Esophagus muscularis mucosa (tissue), 4 donors: ENCODE measurements at regions not wholly inside any gene's neighbourhood (a gene's known extent, or its start where the extent isn't known, plus 50 kb on each side); places are given as distances from the start of the nearest gene placed in this dataset.
A peak's percentile ranks its signal among the peaks of the same experiment; 100 is the strongest.

Source experiments
- DNase-seq: peaks from one replicate; pipeline ENCODE4 v3.0.0-alpha.2; 2017; ENCODE audit errors: extremely low spot score
- H3K27ac ChIP-seq, 4 donors: fragments of 200-600 bp; sonication (generic); replicated peaks in 1 of 4; 1 replicate in 3 of 4; 2 replicates in 1 of 4; pipeline ENCODE4 v1.5.1; 2016 to 2019; ENCODE audit warnings: mild to moderate bottlenecking in 1 of 4
- H3K27me3 ChIP-seq, 4 donors: fragments of 200-600 bp; sonication (generic); one replicate each; pipeline versions ENCODE4 v1.5.1 to v1.6.0; 2016 to 2019
- H3K36me3 ChIP-seq, 4 donors: fragments of 200-600 bp; sonication (generic); one replicate each; pipeline ENCODE4 v1.5.1; 2016 to 2019
- H3K4me1 ChIP-seq, 4 donors: fragments of 200-600 bp; sonication (generic); one replicate each; pipeline ENCODE4 v1.5.1; 2016 to 2019
- H3K4me3 ChIP-seq, 4 donors: fragments of 200-600 bp; sonication (generic); 1 replicate in 2 of 4; 2 replicates in 2 of 4; pipeline ENCODE4 v1.5.1; 2016 to 2019; ENCODE audit warnings: mild to moderate bottlenecking in 4 of 4, moderate library complexity in 1 of 4
- H3K9me3 ChIP-seq, 4 donors: fragments of 200-600 bp; sonication (generic); 1 replicate in 3 of 4; 2 replicates in 1 of 4; pipeline ENCODE4 v1.5.1; 2016 to 2019
- EP300 ChIP-seq: sonication (generic); formaldehyde crosslinking; IDR thresholded peaks from one replicate; pipeline ENCODE4 v1.6.1; 2017; ENCODE audit warnings: antibody characterized with exemption
- POLR2A ChIP-seq: fragments of 450-650 bp; IDR thresholded peaks from one replicate; pipeline ENCODE4 v1.6.1; 2017; ENCODE audit warnings: antibody characterized with exemption, moderate library complexity, mild to moderate bottlenecking, low read depth
- POLR2AphosphoS5 ChIP-seq, 2 donors: sonication (generic); formaldehyde crosslinking; IDR thresholded peaks; one replicate each; pipeline ENCODE4 v1.6.1; 2017; ENCODE audit warnings: antibody characterized with exemption in 2 of 2
- WGBS: methylation state at CpG from one replicate; pipeline ENCODE4 v1.1.5; 2018; 5-methylcytosine and 5-hydroxymethylcytosine counted together
- intact Hi-C: fragments of 100-400 bp; cut with DNase I; formaldehyde crosslinking; loops from one replicate; pipeline ENCODE4 v1.15.1; 2023
- TF ChIP-seq, protein P1 (sequence below), 3 experiments: fragments of 200-600 bp in 2 of 3; fragments of 450-650 bp in 1 of 3; sonication (generic) in 2 of 3; IDR thresholded peaks; one replicate each; pipeline ENCODE4 v1.5.1; 2017 to 2019; ENCODE audit warnings: antibody characterized with exemption in 3 of 3, mild to moderate bottlenecking in 2 of 3, moderate library complexity in 1 of 3

DNA sequence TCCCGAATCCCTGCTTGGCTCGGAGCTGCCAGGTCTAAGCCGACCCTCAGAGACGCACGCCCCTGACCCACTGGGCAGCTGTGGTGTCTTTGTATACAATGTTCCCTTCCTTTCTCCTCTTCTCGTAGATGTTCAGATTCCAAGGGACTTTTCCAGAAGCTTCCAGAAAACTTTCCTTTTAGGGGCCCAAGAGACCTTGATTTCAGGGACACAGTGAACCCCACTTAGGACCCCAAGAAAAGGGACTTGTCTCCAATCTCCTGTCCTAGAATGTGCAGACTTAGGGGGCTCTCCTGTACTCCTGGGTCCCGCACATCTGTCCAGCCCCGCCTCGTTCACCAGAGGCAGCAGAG, 103.5 kb downstream of the EDN3 start:
- H3K4me1 ChIP-seq = peaks cover 9 to 23% (median 19%) of the 10 kb centered on the region in 4 donors
- no peak for DNase-seq
- peaks cover 5 to 92% (median 26%) of the 10 kb centered on the region in 4 donors for H3K27me3 ChIP-seq
- WGBS = 41% methylated on average over 7 of the region's 9 CpGs
- no peaks in the 10 kb centered on the region for H3K36me3 ChIP-seq
- intact Hi-C loops = loop anchor here (5.0 kb wide), 1 partner anchor 537 kb away; no protein-coding TSS in a partner anchor
- TF ChIP-seq, protein P1, sequence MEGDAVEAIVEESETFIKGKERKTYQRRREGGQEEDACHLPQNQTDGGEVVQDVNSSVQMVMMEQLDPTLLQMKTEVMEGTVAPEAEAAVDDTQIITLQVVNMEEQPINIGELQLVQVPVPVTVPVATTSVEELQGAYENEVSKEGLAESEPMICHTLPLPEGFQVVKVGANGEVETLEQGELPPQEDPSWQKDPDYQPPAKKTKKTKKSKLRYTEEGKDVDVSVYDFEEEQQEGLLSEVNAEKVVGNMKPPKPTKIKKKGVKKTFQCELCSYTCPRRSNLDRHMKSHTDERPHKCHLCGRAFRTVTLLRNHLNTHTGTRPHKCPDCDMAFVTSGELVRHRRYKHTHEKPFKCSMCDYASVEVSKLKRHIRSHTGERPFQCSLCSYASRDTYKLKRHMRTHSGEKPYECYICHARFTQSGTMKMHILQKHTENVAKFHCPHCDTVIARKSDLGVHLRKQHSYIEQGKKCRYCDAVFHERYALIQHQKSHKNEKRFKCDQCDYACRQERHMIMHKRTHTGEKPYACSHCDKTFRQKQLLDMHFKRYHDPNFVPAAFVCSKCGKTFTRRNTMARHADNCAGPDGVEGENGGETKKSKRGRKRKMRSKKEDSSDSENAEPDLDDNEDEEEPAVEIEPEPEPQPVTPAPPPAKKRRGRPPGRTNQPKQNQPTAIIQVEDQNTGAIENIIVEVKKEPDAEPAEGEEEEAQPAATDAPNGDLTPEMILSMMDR (IDR thresholded peaks at IDR 0.05) = peak in 1 of 3 experiments; percentile 25
- no peak for TF ChIP-seq EP300
- H3K27ac ChIP-seq = no peak overlapping the region
- H3K4me3 ChIP-seq = peak overlapping the region in 2 of 4 donors; percentile 23 to 38
- no peaks in the 10 kb centered on the region for H3K9me3 ChIP-seq

DNA sequence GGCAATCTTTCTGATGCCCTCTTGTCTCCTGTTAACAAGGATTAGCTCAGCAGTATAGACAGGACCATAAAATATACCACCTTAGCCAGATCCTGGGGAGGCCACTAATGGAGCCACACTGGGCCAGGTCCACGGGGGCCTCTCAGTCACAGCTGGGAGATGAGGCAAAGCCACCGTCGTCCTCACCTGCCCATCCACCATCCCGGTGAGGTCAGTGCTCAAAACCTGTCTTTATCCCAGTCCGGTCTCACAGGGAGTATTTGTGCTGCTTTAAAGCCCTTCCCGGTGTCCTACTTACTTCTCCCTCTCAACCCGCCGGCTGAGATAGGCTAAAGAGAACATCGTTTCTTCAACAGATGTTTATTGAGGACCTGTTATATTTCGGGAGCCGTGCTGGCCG, 104.3 kb downstream of the EDN3 start:
- Histone ChIP-seq H3K4me1 (peaks cover 9 to 23% (median 19%) of the 10 kb centered on the region in 4 donors), H3K27me3 (peaks cover 5 to 88% (median 26%) of the 10 kb centered on the region in 4 donors), H3K36me3 (no peaks in the 10 kb centered on the region), H3K27ac (no peak overlapping the region), H3K9me3 (no peaks in the 10 kb centered on the region), H3K4me3 (no peak overlapping the region)
- DNase-seq = no peak
- TF ChIP-seq POLR2AphosphoS5 (IDR thresholded peaks at IDR 0.05) (no peak), EP300 (no peak), POLR2A (no peak)
- TF ChIP-seq, protein P1 (IDR thresholded peaks at IDR 0.05) = no peak
- intact Hi-C loops = loop anchor here (5.0 kb wide), 1 partner anchor 537 kb away; no protein-coding TSS in a partner anchor
- 71% methylated on average over 12 of the region's 12 CpGs for WGBS

DNA sequence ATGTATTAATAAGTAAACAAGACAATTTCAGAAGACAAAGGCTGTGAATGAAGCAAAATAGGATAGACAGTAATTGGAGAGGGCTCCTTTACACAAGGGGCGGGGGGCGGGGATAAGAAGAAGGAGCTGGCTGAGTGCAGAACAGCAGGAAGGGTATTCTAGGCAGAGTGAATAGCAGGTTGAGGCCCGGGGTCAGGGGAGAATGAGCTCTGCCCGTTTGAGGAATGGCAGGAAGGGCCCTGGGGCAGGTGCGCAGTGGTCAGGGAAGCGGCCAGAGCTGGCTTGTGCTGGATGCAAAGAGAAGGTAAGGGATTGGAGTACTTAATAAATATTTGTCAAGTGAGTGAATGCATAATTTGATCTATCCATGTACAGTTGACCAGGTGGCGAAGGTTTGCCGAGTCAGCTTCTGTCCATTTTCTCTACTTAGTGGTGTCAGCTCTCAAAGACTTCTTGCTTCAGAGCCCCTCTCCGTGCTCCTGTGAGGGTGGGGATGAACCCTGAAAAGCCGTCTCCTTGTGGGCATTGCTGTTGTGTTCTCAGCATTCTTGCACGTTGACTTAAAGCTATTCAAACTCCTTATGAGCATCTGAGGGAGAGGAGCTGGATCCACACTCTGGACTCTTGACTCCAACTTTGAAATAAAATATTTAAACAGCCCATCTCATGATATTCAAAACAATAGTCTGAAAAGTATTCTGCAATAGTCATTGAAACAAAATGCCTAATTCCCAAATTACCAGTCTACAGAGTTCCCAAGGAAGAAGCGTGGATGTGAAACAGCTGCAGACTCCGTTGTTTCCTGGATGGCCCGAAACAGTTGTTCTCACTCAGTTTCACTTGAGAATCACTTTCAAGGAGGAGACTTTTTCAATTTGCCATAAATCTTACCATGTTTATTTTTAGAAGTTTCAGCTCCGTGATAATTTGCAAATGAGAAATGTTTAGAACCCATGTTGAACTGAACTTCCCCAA, 105.1 kb downstream of the EDN3 start:
- H3K9me3 ChIP-seq = no peaks in the 10 kb centered on the region
- WGBS = 55% methylated on average over 15 of the region's 15 CpGs
- no peak overlapping the region for H3K4me3 ChIP-seq
- TF ChIP-seq POLR2AphosphoS5 (IDR thresholded peaks at IDR 0.05) (no peak), EP300 (no peak), POLR2A (no peak)
- TF ChIP-seq, protein P1 (IDR thresholded peaks at IDR 0.05) = no peak
- peaks cover 9 to 23% (median 19%) of the 10 kb centered on the region in 4 donors for H3K4me1 ChIP-seq
- DNase-seq = no peak
- peak overlapping the region in 1 of 4 donors; percentile 34 for H3K27ac ChIP-seq
- H3K27me3 ChIP-seq = peaks cover 5 to 83% (median 24%) of the 10 kb centered on the region in 4 donors
- H3K36me3 ChIP-seq = no peaks in the 10 kb centered on the region
- intact Hi-C loops = no loop called here

DNA sequence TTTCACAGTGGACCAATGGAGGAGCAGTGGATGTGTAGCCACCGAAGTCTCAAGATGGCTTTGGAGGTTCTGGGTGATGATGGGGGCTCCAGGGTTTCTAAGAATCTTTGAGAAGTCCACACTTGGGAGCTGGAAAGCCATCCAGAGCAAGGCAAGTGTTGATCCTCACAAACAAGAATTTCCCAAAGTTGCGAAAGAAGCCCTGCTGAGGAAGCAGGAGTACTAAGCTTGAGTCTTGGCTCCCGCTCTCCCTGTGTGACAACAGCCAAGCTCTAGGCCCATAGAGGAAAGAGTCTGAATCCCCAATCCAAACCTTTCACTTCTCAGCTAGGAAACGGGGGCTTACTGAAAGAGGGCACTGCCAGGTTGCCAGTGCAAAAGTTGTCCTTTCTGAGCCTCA, 106.0 kb downstream of the EDN3 start:
- H3K4me3 ChIP-seq = no peak overlapping the region
- H3K27ac ChIP-seq = peak overlapping the region in 1 of 4 donors; percentile 34
- H3K4me1 ChIP-seq = peaks cover 9 to 23% (median 19%) of the 10 kb centered on the region in 4 donors
- peaks cover 5 to 86% (median 24%) of the 10 kb centered on the region in 4 donors for H3K27me3 ChIP-seq
- DNase-seq = no peak
- no peaks in the 10 kb centered on the region for H3K36me3 ChIP-seq
- intact Hi-C loops = no loop called here
- WGBS = 84% methylated on average over 3 of the region's 4 CpGs
- no peaks in the 10 kb centered on the region for H3K9me3 ChIP-seq
- TF ChIP-seq EP300 (no peak), POLR2AphosphoS5 (IDR thresholded peaks at IDR 0.05) (no peak), POLR2A (no peak)
- TF ChIP-seq, protein P1 (IDR thresholded peaks at IDR 0.05) = no peak
